Ishikawa (cell line): ENCODE measurements at regions not wholly inside any gene's neighbourhood (a gene's known extent, or its start where the extent isn't known, plus 50 kb on each side); places are given as distances from the start of the nearest gene placed in this dataset.

Experiments used
- CREB1 ChIP-seq: IDR thresholded peaks from 2 replicates; pipeline ENCODE4 v1.6.1; 2012; ENCODE audit warnings: low read depth
- EGR1 ChIP-seq: IDR thresholded peaks from 2 replicates; pipeline ENCODE4 v1.6.1; 2012
- EP300 ChIP-seq: IDR thresholded peaks from 2 replicates; pipeline ENCODE4 v1.6.1; 2012; ENCODE audit warnings: borderline replicate concordance
- FOXM1 ChIP-seq: IDR thresholded peaks from 2 replicates; pipeline ENCODE4 v1.6.1; 2012; ENCODE audit warnings: low read depth, borderline replicate concordance
- MAX ChIP-seq: IDR thresholded peaks from 2 replicates; pipeline ENCODE4 v1.6.1; 2012
- NFIC ChIP-seq: IDR thresholded peaks from 2 replicates; pipeline ENCODE4 v1.6.1; 2012
- RAD21 ChIP-seq: IDR thresholded peaks from 2 replicates; pipeline ENCODE4 v1.6.1; 2012; ENCODE audit warnings: low read depth
- REST ChIP-seq: IDR thresholded peaks from 2 replicates; pipeline ENCODE4 v1.6.1; 2012; ENCODE audit warnings: low read depth, mild to moderate bottlenecking
- TAF1 ChIP-seq: IDR thresholded peaks from 2 replicates; pipeline ENCODE4 v1.6.1; 2012; ENCODE audit warnings: low read depth, mild to moderate bottlenecking
- TCF12 ChIP-seq: IDR thresholded peaks from 2 replicates; pipeline ENCODE4 v1.6.1; 2012; ENCODE audit warnings: low read depth
- TEAD4 ChIP-seq: IDR thresholded peaks from 2 replicates; pipeline ENCODE4 v1.6.1; 2012
- USF1 ChIP-seq: IDR thresholded peaks from 2 replicates; pipeline ENCODE4 v1.6.1; 2012
- YY1 ChIP-seq: IDR thresholded peaks from 2 replicates; pipeline ENCODE4 v1.6.1; 2012; ENCODE audit warnings: low read depth
- ZBTB7A ChIP-seq: IDR thresholded peaks from 2 replicates; pipeline ENCODE4 v1.6.1; 2012; ENCODE audit warnings: low read depth

GRCh38 chr10:131559450-131559911 is 248.0 kb upstream of the TCERG1L start:
- TF ChIP-seq ZBTB7A = no peak
- no peak for TF ChIP-seq YY1
- TF ChIP-seq EP300 = no peak

GRCh38 chr10:131560166-131560565 is 248.6 kb upstream of the TCERG1L start:
- TF ChIP-seq EP300 (no peak), NFIC (no peak), ZBTB7A (no peak), USF1 (no peak), REST (no peak), RAD21 (no peak), EGR1 (no peak), MAX (no peak), YY1 (no peak), TEAD4 (no peak), TCF12 (no peak)

- TF ChIP-seq EGR1 = no peak
- TF ChIP-seq ZBTB7A = no peak
- no peak for TF ChIP-seq NFIC
- TF ChIP-seq TAF1 = no peak
These were observed 249.3 kb upstream of the TCERG1L start for GRCh38 chr10:131560706-131561355.

- TF ChIP-seq TAF1 (no peak), CREB1 (no peak), RAD21 (no peak), NFIC (no peak), EP300 (no peak)
These were observed 250.4 kb upstream of the TCERG1L start for GRCh38 chr10:131561897-131562296.

GRCh38 chr10:131563411-131563810 is 251.9 kb upstream of the TCERG1L start:
- TF ChIP-seq REST (no peak), CREB1 (no peak), FOXM1 (no peak), YY1 (no peak), NFIC (no peak), TEAD4 (no peak), MAX (no peak)

- TF ChIP-seq REST = no peak
- TF ChIP-seq EGR1 = no peak
- TF ChIP-seq MAX = no peak
These were observed 256.0 kb upstream of the TCERG1L start for GRCh38 chr10:131567279-131568162.
